Esophagus muscularis mucosa (tissue), 3 donors: ENCODE measurements at regions not wholly inside any gene's neighbourhood (a gene's known extent, or its start where the extent isn't known, plus 50 kb on each side); places are given as distances from the start of the nearest gene placed in this dataset.

Source experiments
- POLR2A ChIP-seq: fragments of 450-650 bp; IDR thresholded peaks from one replicate; pipeline ENCODE4 v1.6.1; 2017; ENCODE audit warnings: antibody characterized with exemption, moderate library complexity, mild to moderate bottlenecking, low read depth
- POLR2AphosphoS5 ChIP-seq, 2 donors: sonication (generic); formaldehyde crosslinking; IDR thresholded peaks; one replicate each; pipeline ENCODE4 v1.6.1; 2017; ENCODE audit warnings: antibody characterized with exemption in 2 of 2
- TF ChIP-seq, protein P1 (sequence below), 3 experiments: fragments of 200-600 bp in 2 of 3; fragments of 450-650 bp in 1 of 3; sonication (generic) in 2 of 3; IDR thresholded peaks; one replicate each; pipeline ENCODE4 v1.5.1; 2017 to 2019; ENCODE audit warnings: antibody characterized with exemption in 3 of 3, mild to moderate bottlenecking in 2 of 3, moderate library complexity in 1 of 3

DNA sequence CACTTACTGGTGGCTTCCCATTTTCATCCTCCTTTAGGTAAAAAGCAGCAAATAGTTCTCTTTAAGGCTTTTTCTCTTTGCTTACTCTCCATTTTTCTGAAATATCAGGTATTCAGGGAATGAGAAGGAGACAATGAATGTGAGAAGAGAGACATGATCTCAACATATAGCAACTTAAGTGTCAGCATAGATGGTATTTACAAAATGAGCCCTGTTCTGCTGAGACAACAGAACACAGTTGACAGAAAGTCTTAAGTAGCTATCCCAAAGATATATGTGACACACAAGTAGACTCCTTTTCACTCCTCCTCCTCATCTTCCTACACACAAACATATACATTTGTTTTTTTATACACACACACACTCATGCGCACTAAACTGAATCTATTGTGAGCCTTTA, 649.3 kb upstream of the WWC1 start:
- TF ChIP-seq, protein P1, sequence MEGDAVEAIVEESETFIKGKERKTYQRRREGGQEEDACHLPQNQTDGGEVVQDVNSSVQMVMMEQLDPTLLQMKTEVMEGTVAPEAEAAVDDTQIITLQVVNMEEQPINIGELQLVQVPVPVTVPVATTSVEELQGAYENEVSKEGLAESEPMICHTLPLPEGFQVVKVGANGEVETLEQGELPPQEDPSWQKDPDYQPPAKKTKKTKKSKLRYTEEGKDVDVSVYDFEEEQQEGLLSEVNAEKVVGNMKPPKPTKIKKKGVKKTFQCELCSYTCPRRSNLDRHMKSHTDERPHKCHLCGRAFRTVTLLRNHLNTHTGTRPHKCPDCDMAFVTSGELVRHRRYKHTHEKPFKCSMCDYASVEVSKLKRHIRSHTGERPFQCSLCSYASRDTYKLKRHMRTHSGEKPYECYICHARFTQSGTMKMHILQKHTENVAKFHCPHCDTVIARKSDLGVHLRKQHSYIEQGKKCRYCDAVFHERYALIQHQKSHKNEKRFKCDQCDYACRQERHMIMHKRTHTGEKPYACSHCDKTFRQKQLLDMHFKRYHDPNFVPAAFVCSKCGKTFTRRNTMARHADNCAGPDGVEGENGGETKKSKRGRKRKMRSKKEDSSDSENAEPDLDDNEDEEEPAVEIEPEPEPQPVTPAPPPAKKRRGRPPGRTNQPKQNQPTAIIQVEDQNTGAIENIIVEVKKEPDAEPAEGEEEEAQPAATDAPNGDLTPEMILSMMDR (IDR thresholded peaks at IDR 0.05) = no peak
- TF ChIP-seq POLR2AphosphoS5 (IDR thresholded peaks at IDR 0.05) (no peak), POLR2A (no peak)
